Epidermal melanocyte (primary cell): ENCODE measurements at regions not wholly inside any gene's neighbourhood (a gene's known extent, or its start where the extent isn't known, plus 50 kb on each side); places are given as distances from the start of the nearest gene placed in this dataset.
"Not testable (repeated sequence)": the region's sequence is repeated elsewhere in the genome, so short reads cannot be mapped to it uniquely, and the experiment has no call there.

Source experiments
- DNase-seq: peaks from one replicate; pipeline ENCODE4 v3.0.0; 2011; ENCODE audit warnings: low spot score; ENCODE audit not compliant: insufficient read length

- no peak for DNase-seq
Observed at GRCh38 chr20:39784693-39785092, 822.5 kb downstream of the DHX35 start.

- DNase-seq = no peak
Observed at GRCh38 chr20:39778847-39779604, 816.9 kb downstream of the DHX35 start.

- DNase-seq = no peak
Observed at GRCh38 chr20:39778431-39778830, 816.3 kb downstream of the DHX35 start.

- DNase-seq = no peak
Observed at GRCh38 chr20:39777610-39778009, 815.5 kb downstream of the DHX35 start.

GRCh38 chr20:39775110-39775509, 813.0 kb downstream of the DHX35 start:
- DNase-seq = no peak

GRCh38 chr20:39773380-39774000, 811.3 kb downstream of the DHX35 start:
- DNase-seq = no peak

GRCh38 chr20:39767352-39767751, 805.2 kb downstream of the DHX35 start:
- no peak for DNase-seq

GRCh38 chr20:39766333-39766732, 804.2 kb downstream of the DHX35 start:
- no peak for DNase-seq

GRCh38 chr20:39762716-39763115, 800.6 kb downstream of the DHX35 start:
- no peak for DNase-seq

GRCh38 chr20:39758876-39759275, 796.7 kb downstream of the DHX35 start:
- no peak for DNase-seq

GRCh38 chr20:39756828-39757227, 794.7 kb downstream of the DHX35 start:
- no peak for DNase-seq

- DNase-seq = no peak
Observed at GRCh38 chr20:39756369-39756768, 794.2 kb downstream of the DHX35 start.

GRCh38 chr20:39752262-39752876, 790.2 kb downstream of the DHX35 start:
- DNase-seq = no peak

GRCh38 chr20:39751557-39752137, 789.5 kb downstream of the DHX35 start:
- no peak for DNase-seq

GRCh38 chr20:39745380-39745779, 783.2 kb downstream of the DHX35 start:
- DNase-seq = no peak

- no peak for DNase-seq
Observed at GRCh38 chr20:39738651-39739050, 776.5 kb downstream of the DHX35 start.

GRCh38 chr20:39736434-39737327, 774.5 kb downstream of the DHX35 start:
- no peak for DNase-seq

GRCh38 chr20:39725513-39725912, 763.4 kb downstream of the DHX35 start:
- DNase-seq = not testable (repeated sequence)

GRCh38 chr20:39719293-39719692, 757.1 kb downstream of the DHX35 start:
- DNase-seq = no peak

GRCh38 chr20:39717936-39718335, 755.8 kb downstream of the DHX35 start:
- DNase-seq = no peak

- DNase-seq = no peak
Observed at GRCh38 chr20:39716796-39717341, 754.7 kb downstream of the DHX35 start.
